WERI-Rb-1 (cell line): ENCODE measurements at regions not wholly inside any gene's neighbourhood (a gene's known extent, or its start where the extent isn't known, plus 50 kb on each side); places are given as distances from the start of the nearest gene placed in this dataset.

Experiments
- DNase-seq: peaks from one replicate; pipeline ENCODE4 v3.0.0-alpha.2; 2020
- H3K27ac ChIP-seq: fragments of 250-450 bp; sonication (Bioruptor Pico); 2 replicates; pipeline ENCODE4 v1.5.1; 2020; ENCODE audit warnings: mild to moderate bottlenecking, moderate library complexity
- H3K27me3 ChIP-seq: fragments of 250-450 bp; sonication (Bioruptor Pico); 2 replicates; pipeline ENCODE4 v1.5.1; 2021; ENCODE audit warnings: mild to moderate bottlenecking, low read depth, moderate library complexity; ENCODE audit not compliant: insufficient read depth, severe bottlenecking
- H3K36me3 ChIP-seq: fragments of 250-450 bp; sonication (Bioruptor Pico); 2 replicates; pipeline ENCODE4 v1.5.1; 2020; ENCODE audit warnings: mild to moderate bottlenecking, moderate library complexity
- H3K4me3 ChIP-seq: 2 replicates; pipeline ENCODE4 v1.5.1; 2011; ENCODE audit warnings: low read depth, mild to moderate bottlenecking, control low read depth, low read length
- H3K9me3 ChIP-seq: fragments of 250-450 bp; sonication (Bioruptor Pico); 2 replicates; pipeline ENCODE4 v1.5.1; 2021; ENCODE audit warnings: mild to moderate bottlenecking, moderate library complexity; ENCODE audit not compliant: severe bottlenecking
- TF ChIP-seq, protein P1 (sequence below): IDR thresholded peaks from 2 replicates; pipeline ENCODE4 v1.5.1; 2011; ENCODE audit warnings: low read depth, mild to moderate bottlenecking, control low read depth, inconsistent platforms, low read length

DNA sequence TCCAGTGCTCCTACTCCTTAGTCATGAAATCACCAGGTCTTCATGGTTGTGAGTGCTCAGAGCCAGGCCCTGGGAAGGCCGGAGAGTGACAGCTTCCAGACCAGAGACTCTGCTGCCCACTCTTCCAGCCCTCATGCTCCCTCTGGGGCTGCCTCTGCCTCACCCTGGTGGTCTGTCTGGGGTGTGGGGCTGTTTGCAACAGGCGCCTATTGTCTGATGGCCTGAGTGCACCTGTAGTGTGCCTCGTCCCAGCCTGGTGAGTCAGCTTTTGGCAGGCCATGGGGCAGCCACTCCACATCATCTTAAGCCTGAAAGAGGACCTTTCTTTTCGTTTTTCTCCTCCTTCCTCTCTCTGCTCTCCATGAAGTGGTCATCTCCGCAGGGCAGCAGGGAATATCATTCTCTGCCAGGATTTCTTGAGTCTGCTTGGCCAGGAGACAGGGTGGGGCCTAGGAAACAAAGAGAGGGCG, 173.8 kb downstream of the VEGFA start:
- DNase-seq = peak; percentile 6
- Histone ChIP-seq H3K4me3 (no peak overlapping the region), H3K9me3 (peaks cover 17% of the 10 kb centered on the region), H3K36me3 (no peaks in the 10 kb centered on the region), H3K27me3 (no peaks in the 10 kb centered on the region), H3K27ac (no peak overlapping the region)
- TF ChIP-seq, protein P1, sequence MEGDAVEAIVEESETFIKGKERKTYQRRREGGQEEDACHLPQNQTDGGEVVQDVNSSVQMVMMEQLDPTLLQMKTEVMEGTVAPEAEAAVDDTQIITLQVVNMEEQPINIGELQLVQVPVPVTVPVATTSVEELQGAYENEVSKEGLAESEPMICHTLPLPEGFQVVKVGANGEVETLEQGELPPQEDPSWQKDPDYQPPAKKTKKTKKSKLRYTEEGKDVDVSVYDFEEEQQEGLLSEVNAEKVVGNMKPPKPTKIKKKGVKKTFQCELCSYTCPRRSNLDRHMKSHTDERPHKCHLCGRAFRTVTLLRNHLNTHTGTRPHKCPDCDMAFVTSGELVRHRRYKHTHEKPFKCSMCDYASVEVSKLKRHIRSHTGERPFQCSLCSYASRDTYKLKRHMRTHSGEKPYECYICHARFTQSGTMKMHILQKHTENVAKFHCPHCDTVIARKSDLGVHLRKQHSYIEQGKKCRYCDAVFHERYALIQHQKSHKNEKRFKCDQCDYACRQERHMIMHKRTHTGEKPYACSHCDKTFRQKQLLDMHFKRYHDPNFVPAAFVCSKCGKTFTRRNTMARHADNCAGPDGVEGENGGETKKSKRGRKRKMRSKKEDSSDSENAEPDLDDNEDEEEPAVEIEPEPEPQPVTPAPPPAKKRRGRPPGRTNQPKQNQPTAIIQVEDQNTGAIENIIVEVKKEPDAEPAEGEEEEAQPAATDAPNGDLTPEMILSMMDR = no peak

DNA sequence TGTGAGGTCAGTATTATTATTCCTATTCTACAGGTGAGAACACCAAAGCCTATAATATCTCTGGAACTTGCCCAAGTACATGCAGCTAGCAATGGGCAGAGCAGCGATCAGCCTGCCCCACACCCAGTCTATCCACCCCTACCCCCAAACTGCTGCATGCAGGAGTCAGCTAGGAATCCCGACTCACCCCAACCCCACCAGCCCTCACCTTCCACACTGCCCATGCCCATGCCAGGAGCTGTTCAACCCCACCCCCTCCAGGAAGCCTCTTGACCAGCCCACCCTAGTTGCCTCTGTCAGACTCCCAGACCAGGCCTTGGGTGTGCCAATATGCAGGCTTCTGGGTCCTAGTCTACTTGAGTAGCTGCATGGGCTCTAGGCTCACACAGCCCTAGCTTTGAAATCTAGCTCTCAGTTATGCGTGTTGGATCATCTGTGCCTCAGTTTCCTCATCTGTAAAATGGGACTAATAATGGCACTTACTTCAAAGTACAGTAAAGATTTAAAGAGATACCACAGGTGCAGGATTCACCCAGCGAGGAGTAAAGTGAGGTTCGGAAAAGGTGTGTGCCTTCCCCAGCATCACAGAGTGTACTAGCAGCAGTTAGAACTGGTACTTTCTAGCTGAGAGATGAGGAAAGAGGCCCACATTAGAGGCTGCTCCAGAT, 173.2 kb downstream of the VEGFA start:
- H3K9me3 ChIP-seq = peaks cover 17% of the 10 kb centered on the region
- no peak overlapping the region for H3K27ac ChIP-seq
- no peaks in the 10 kb centered on the region for H3K36me3 ChIP-seq
- no peak overlapping the region for H3K4me3 ChIP-seq
- H3K27me3 ChIP-seq = no peaks in the 10 kb centered on the region
- TF ChIP-seq, protein P1 = no peak
- peak; percentile 7 for DNase-seq

DNA sequence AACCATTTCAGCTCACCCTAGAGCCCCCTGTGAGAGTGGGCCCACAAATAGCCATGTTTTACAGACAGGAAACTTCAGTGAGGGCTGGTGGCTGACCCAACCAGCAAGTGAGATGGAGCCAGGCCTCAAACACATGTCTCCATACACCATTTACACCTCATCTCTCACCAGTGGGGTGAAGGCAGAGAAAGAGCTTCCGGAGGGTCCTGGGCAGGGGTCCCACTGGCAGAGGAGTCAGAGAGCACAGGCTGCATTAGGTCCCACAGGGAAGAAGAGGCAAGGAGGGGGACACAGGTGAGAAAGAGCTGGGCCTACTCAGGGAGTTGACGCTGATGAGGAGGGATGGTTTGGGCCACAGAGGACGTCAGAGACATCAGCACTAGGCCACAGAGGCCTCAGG, 172.6 kb downstream of the VEGFA start:
- DNase-seq = no peak
- H3K36me3 ChIP-seq = no peaks in the 10 kb centered on the region

DNA sequence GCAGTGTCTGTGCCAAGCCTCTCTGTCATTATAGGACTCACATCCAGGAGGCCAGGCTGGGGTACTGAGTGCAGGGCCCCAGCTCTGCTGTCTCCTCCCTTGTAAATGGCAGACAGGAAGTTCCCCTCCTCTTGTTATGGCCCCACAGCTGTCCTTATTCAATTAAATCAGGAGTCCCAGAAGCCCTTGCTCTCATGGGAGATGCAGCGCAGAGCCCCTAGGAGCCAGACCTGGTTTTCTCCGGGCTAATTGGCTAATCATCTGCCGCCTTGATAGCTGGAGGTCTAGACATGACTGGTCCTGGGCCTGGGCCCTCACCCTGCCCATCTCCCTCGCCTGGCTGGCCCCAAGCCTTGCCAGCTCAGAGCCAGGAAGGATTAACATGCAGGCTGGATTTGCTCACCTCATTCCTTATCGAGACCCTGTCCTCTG, 172.0 kb downstream of the VEGFA start:
- Histone ChIP-seq H3K27ac (no peak overlapping the region; the same call in 1 of the 2 replicates), H3K4me3 (no peak overlapping the region), H3K36me3 (no peaks in the 10 kb centered on the region), H3K9me3 (peaks cover 17% of the 10 kb centered on the region), H3K27me3 (no peaks in the 10 kb centered on the region)
- DNase-seq = peak; percentile 54
- TF ChIP-seq, protein P1 = no peak

More for the DNA sequence above, 172.6 kb downstream of the VEGFA start:
- H3K4me3 ChIP-seq = no peak overlapping the region
- no peaks in the 10 kb centered on the region for H3K27me3 ChIP-seq
- H3K27ac ChIP-seq = 0 out of 2 replicates have a peak overlapping the region, but pooled peaks have one; percentile 3
- TF ChIP-seq, protein P1 = no peak
- H3K9me3 ChIP-seq = peaks cover 17% of the 10 kb centered on the region

DNA sequence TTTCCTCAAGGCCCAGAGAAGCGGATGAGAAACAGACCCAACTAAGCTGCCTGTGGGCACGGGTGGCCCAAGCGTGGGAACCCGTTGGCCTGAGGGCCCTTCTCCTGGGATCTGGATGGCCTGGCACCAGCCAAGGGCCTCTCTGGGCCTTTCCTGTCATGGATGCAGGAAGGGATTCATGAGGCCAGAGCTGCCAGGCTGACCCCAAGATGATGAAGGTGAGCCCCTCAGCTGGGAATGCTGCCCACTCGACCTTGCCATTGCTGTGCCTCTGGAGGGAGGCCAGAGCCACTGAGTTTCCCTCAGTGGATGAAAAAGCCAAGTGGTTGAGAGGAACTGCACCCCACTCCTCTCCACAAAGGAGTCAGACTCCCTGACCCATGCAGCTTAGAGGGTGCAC, 171.2 kb downstream of the VEGFA start:
- Histone ChIP-seq H3K4me3 (no peak overlapping the region), H3K9me3 (peaks cover 17% of the 10 kb centered on the region), H3K36me3 (no peaks in the 10 kb centered on the region), H3K27ac (no peak overlapping the region), H3K27me3 (no peaks in the 10 kb centered on the region)
- peak; percentile 8 for DNase-seq
- TF ChIP-seq, protein P1 = no peak
